ENCODE measurements at regions not wholly inside any gene's neighbourhood (a gene's known extent, or its start where the extent isn't known, plus 50 kb on each side); places are given as distances from the start of the nearest gene placed in this dataset.

- WGBS (ENCODE audit: insufficient coverage), result 73% methylated on average over 2 of the region's 3 CpGs
- intact Hi-C loops (cut with micrococcal nuclease), result no loop called here
These were observed 59.4 kb upstream of the HMGXB4 start for GRCh38 chr22:35197886-35198285.

GRCh38 chr22:35198738-35199137, 58.6 kb upstream of the HMGXB4 start:
- Histone ChIP-seq H3K27me3 (ENCODE audit: control insufficient read depth in 2 of 2, insufficient read depth in 2 of 2, low read length in 2 of 2) (no peaks in the 10 kb centered on the region), H3K79me2 (ENCODE audit: insufficient read depth, low read length) (no peaks in the 10 kb centered on the region), H2AFZ (ENCODE audit: insufficient read depth, low read depth, low read length, poor library complexity, severe bottlenecking) (no peak overlapping the region), H3K4me3 (replicated peaks in 1 of 3; ENCODE audit: low read depth in 2 of 3, low read length in 3 of 3) (no peak overlapping the region), H4K20me1 (ENCODE audit: insufficient read depth, low read length) (no peaks in the 10 kb centered on the region), H3K27ac (ENCODE audit: low read depth in 1 of 2, low read length in 2 of 2) (no peak overlapping the region), H3K9ac (ENCODE audit: insufficient read depth, low read length, poor library complexity, severe bottlenecking) (no peak overlapping the region), H3K36me3 (replicated peaks in 1 of 2; ENCODE audit: control insufficient read depth in 1 of 2, insufficient read depth in 2 of 2, low read length in 2 of 2) (no peaks in the 10 kb centered on the region), H3K9me3 (replicated peaks in 1 of 2; ENCODE audit: control insufficient read depth in 1 of 2, insufficient read depth in 1 of 2, low read length in 2 of 2) (no peaks in the 10 kb centered on the region), H3K4me2 (replicated peaks; ENCODE audit: extremely low read depth, low read length, poor library complexity, severe bottlenecking) (no peak overlapping the region), H3K4me1 (ENCODE audit: control insufficient read depth in 1 of 2, insufficient read depth in 2 of 2, low read length in 2 of 2) (no peaks in the 10 kb centered on the region)
- no peak overlapping the region for H3K4me3 Mint-ChIP-seq
- no peak overlapping the region for H3K27ac Mint-ChIP-seq
- DNase-seq, result no peak
- H3K27me3 Mint-ChIP-seq (ENCODE audit: low read depth in 3 of 3), result peaks cover 1 to 17% (median 14%) of the 10 kb centered on the region in 3 donors
- H3K36me3 Mint-ChIP-seq, result no peaks in the 10 kb centered on the region
- peaks cover 0 to 9% (median 1%) of the 10 kb centered on the region in 7 donors for H3K9me3 Mint-ChIP-seq
- WGBS (ENCODE audit: insufficient coverage), result 83% methylated on average over 3 of the region's 4 CpGs
- intact Hi-C loops (cut with micrococcal nuclease), result no loop called here
- TF ChIP-seq CTCF (IDR thresholded peaks at IDR 0.05), result no peak
- no peaks in the 10 kb centered on the region for H3K4me1 Mint-ChIP-seq

More at GRCh38 chr22:35197886-35198285, 59.4 kb upstream of the HMGXB4 start:
- Histone ChIP-seq H3K27ac (ENCODE audit: low read depth in 1 of 2, low read length in 2 of 2) (no peak overlapping the region), H2AFZ (ENCODE audit: insufficient read depth, low read depth, low read length, poor library complexity, severe bottlenecking) (no peak overlapping the region), H3K4me1 (ENCODE audit: control insufficient read depth in 1 of 2, insufficient read depth in 2 of 2, low read length in 2 of 2) (no peaks in the 10 kb centered on the region), H3K9ac (ENCODE audit: insufficient read depth, low read length, poor library complexity, severe bottlenecking) (no peak overlapping the region), H3K9me3 (replicated peaks in 1 of 2; ENCODE audit: control insufficient read depth in 1 of 2, insufficient read depth in 1 of 2, low read length in 2 of 2) (no peaks in the 10 kb centered on the region), H3K4me3 (replicated peaks in 1 of 3; ENCODE audit: low read depth in 2 of 3, low read length in 3 of 3) (no peak overlapping the region), H3K79me2 (ENCODE audit: insufficient read depth, low read length) (no peaks in the 10 kb centered on the region), H4K20me1 (ENCODE audit: insufficient read depth, low read length) (no peaks in the 10 kb centered on the region), H3K4me2 (replicated peaks; ENCODE audit: extremely low read depth, low read length, poor library complexity, severe bottlenecking) (no peak overlapping the region), H3K27me3 (ENCODE audit: control insufficient read depth in 2 of 2, insufficient read depth in 2 of 2, low read length in 2 of 2) (no peaks in the 10 kb centered on the region), H3K36me3 (replicated peaks in 1 of 2; ENCODE audit: control insufficient read depth in 1 of 2, insufficient read depth in 2 of 2, low read length in 2 of 2) (no peaks in the 10 kb centered on the region)
- H3K9me3 Mint-ChIP-seq, result peaks cover 1 to 13% (median 3%) of the 10 kb centered on the region in 7 donors
- no peak for TF ChIP-seq CTCF (IDR thresholded peaks at IDR 0.05)
- no peaks in the 10 kb centered on the region for H3K36me3 Mint-ChIP-seq
- DNase-seq, result no peak
- H3K4me3 Mint-ChIP-seq, result no peak overlapping the region
- H3K27ac Mint-ChIP-seq, result peak overlapping the region in 1 of 7 donors; percentile 44
- H3K27me3 Mint-ChIP-seq (ENCODE audit: low read depth in 3 of 3), result peaks cover 1 to 20% (median 8%) of the 10 kb centered on the region in 3 donors
- no peaks in the 10 kb centered on the region for H3K4me1 Mint-ChIP-seq
